Mucosa of descending colon (tissue), 3 donors: ENCODE measurements at regions not wholly inside any gene's neighbourhood (a gene's known extent, or its start where the extent isn't known, plus 50 kb on each side); places are given as distances from the start of the nearest gene placed in this dataset.
A peak's percentile ranks its signal among the peaks of the same experiment; 100 is the strongest.
"Not testable (repeated sequence)": the region's sequence is repeated elsewhere in the genome, so short reads cannot be mapped to it uniquely, and the experiment has no call there.

Experiments used
- ATAC-seq: fragments of 200-7000 bp; cut with Tn5 transposase; one replicate; pipeline ENCODE4 v1.9.1; 2020; ENCODE audit warnings: mild to moderate bottlenecking, moderate library complexity
- DNase-seq, 3 donors: peaks; one replicate each; pipeline ENCODE4 v3.0.0-alpha.2; 2020
- H3K36me3 ChIP-seq: fragments of 200-600 bp; one replicate; pipeline ENCODE4 v1.8.0; 2021; ENCODE audit warnings: low read depth, mild to moderate bottlenecking
- H3K4me1 ChIP-seq: fragments of 200-600 bp; one replicate; pipeline ENCODE4 v1.8.0; 2021; ENCODE audit warnings: low read depth, mild to moderate bottlenecking
- H3K4me3 ChIP-seq: fragments of 200-600 bp; one replicate; pipeline ENCODE4 v1.8.0; 2021; ENCODE audit warnings: mild to moderate bottlenecking
- H3K9me3 ChIP-seq: fragments of 200-600 bp; one replicate; pipeline ENCODE4 v1.8.0; 2021; ENCODE audit warnings: mild to moderate bottlenecking
- intact Hi-C, 2 donors: fragments of 100-400 bp; cut with DNase I in 1 of 2; cut with micrococcal nuclease in 1 of 2; formaldehyde crosslinking; loops; one replicate each; pipeline versions ENCODE4 v1.11.0 to v1.11.1; 2022; cut with DNase I, micrococcal nuclease
- TF ChIP-seq, protein P1 (sequence below): fragments of 200-600 bp; IDR thresholded peaks from one replicate; pipeline ENCODE4 v1.8.0; 2022; ENCODE audit warnings: antibody characterized with exemption, mild to moderate bottlenecking
- donor health status: DM: no; HTN: no; CAD: no; lungs with moderate emphysema.
- donor health status: DM: no; HTN: no; CAD: no.
- donor health status: DM: no; HTN: yes; CAD: no.

DNA sequence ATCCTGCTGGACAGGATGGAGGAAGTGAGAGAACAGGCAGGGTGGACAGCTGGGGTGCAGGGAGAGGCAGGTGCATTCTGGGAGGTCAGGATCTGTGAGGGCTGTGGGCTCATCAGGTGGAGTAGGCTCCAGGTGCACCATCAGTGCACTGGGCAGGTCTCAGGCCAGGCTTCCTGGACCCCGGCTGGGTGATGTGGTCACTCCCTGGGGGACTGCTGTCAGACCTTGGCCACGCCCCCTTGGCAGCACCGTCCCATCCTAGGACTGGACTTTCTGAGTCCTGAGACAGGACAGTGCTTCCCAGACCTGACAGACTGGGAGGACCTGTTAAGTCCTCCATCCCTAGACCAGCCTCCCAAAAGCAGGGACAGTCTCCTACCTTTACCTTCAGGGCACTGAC is 626.7 kb upstream of the DEFB115 start:
- Histone ChIP-seq H3K9me3 (no peaks in the 10 kb centered on the region), H3K4me1 (no peaks in the 10 kb centered on the region), H3K4me3 (no peak overlapping the region), H3K36me3 (no peaks in the 10 kb centered on the region)
- TF ChIP-seq, protein P1, sequence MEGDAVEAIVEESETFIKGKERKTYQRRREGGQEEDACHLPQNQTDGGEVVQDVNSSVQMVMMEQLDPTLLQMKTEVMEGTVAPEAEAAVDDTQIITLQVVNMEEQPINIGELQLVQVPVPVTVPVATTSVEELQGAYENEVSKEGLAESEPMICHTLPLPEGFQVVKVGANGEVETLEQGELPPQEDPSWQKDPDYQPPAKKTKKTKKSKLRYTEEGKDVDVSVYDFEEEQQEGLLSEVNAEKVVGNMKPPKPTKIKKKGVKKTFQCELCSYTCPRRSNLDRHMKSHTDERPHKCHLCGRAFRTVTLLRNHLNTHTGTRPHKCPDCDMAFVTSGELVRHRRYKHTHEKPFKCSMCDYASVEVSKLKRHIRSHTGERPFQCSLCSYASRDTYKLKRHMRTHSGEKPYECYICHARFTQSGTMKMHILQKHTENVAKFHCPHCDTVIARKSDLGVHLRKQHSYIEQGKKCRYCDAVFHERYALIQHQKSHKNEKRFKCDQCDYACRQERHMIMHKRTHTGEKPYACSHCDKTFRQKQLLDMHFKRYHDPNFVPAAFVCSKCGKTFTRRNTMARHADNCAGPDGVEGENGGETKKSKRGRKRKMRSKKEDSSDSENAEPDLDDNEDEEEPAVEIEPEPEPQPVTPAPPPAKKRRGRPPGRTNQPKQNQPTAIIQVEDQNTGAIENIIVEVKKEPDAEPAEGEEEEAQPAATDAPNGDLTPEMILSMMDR: no peak
- intact Hi-C loops: no loop called here
- ATAC-seq (no peak), DNase-seq (no peak)

DNA sequence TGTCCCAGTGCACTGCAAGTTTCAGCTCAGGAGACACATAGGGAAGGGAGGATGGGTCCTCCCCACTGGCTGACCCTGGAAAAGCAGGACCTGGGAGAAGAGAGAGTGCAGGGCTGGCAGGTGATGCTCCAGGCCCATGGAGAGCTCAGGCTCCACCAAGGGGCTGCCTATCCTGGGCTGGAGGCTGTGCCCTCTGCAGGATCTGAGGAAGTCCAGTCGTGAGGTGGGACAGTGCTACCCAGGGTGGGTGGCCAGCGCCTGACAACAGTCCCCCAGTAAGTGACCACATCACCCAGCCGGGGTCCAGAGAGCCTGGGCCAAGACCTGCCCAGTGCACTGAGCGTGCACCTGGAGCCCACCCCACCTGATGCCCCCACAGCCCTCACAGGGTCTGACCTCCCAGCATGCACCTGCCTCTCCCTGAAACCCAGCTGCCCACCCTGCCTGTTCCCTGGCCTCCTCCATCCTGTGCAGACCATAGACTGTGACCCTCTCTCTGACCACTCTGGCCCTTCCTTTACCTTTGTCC is 626.1 kb upstream of the DEFB115 start:
- ATAC-seq: not testable (repeated sequence)

DNA sequence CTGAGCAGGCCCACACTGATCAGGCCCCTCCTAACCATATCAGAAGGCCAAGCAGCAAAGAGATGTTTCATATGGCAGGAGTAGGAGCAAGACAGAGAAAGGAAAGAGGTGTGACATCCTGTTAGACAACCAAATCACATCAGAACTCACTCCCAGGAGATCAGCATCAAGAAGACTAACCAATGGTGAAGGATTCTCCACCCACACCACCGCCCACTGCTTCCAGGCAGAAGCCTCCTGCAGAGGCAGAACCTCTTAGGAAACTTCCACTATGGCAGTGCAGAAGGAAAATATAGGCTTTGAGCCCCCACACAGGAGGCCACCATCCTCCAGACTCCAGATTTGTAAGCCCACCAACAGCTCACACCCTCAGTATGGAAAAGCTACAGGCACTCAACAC is 624.7 kb upstream of the DEFB115 start:
- intact Hi-C loops, H3K4me3 ChIP-seq, H3K9me3 ChIP-seq, H3K4me1 ChIP-seq, ATAC-seq, DNase-seq, H3K36me3 ChIP-seq: not testable (repeated sequence)

More for the DNA sequence above, 626.1 kb upstream of the DEFB115 start:
- DNase-seq, H3K36me3 ChIP-seq, H3K4me3 ChIP-seq, H3K9me3 ChIP-seq, H3K4me1 ChIP-seq, intact Hi-C loops: not testable (repeated sequence)

DNA sequence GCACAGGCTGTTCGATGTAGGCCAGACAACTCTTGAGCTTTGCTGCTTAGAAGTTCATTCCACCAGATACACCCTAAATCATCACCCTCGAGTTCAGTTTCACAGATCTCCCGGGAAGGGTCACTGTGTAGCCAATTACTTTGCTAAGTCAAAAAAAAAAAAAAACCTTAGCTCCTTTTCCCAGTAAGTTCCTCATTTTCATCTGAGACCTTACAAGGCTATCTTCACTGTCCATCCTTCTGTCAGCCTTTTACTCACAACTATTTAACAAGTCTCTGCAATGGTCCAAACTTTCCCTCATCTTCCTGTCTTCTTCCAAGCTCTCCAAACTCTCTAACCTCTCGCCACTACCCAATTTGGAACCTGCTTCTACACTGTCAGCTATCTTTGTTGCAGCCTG is 615.9 kb upstream of the DEFB115 start:
- not testable (repeated sequence) for ATAC-seq

DNA sequence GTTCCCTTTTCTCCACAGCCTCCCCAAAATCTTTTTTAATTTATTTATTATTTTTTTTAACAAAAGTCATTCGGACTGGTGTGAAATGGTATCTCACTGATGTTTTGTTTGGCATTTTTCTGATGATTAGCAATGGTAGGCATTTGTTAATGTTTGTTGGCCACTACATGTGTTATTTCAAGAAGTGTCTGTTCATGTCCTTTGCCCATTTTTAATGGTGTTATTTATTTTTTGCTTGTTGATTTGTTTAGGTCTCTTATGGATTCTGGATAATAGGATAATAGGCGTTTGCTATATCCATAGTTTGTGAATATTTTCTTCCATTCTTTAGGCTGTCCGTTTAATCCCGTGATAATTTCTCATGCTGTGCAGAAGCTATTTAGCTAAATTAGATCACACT is 596.5 kb upstream of the DEFB115 start:
- H3K36me3 ChIP-seq, intact Hi-C loops, ATAC-seq: not testable (repeated sequence)

More for the DNA sequence above, 615.9 kb upstream of the DEFB115 start:
- H3K36me3 ChIP-seq, DNase-seq, H3K4me1 ChIP-seq, H3K4me3 ChIP-seq, intact Hi-C loops, H3K9me3 ChIP-seq: not testable (repeated sequence)

DNA sequence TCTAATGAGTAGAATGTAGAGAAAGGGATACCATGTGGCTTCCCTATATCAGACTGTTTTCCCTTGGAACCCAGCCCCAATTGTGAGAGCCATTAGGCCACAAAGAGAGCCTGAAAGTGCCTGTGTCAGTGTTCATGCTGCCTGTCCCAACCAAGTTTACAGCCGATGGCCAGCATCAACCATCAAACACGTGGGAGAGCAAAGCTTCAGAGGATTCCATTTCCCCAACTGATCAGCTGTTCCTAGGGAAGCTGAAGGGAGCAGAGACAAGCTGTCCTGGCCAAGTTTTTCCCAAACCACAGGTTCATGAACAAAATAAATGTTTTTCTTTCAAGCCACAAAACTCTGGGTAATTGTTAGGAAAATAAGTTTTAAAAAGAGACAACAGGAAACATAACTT is 589.0 kb upstream of the DEFB115 start:
- H3K9me3 ChIP-seq, ATAC-seq, H3K4me1 ChIP-seq, DNase-seq, H3K36me3 ChIP-seq, intact Hi-C loops, H3K4me3 ChIP-seq: not testable (repeated sequence)

More for the DNA sequence above, 596.5 kb upstream of the DEFB115 start:
- not testable (repeated sequence) for H3K4me1 ChIP-seq, H3K4me3 ChIP-seq, H3K9me3 ChIP-seq, DNase-seq

DNA sequence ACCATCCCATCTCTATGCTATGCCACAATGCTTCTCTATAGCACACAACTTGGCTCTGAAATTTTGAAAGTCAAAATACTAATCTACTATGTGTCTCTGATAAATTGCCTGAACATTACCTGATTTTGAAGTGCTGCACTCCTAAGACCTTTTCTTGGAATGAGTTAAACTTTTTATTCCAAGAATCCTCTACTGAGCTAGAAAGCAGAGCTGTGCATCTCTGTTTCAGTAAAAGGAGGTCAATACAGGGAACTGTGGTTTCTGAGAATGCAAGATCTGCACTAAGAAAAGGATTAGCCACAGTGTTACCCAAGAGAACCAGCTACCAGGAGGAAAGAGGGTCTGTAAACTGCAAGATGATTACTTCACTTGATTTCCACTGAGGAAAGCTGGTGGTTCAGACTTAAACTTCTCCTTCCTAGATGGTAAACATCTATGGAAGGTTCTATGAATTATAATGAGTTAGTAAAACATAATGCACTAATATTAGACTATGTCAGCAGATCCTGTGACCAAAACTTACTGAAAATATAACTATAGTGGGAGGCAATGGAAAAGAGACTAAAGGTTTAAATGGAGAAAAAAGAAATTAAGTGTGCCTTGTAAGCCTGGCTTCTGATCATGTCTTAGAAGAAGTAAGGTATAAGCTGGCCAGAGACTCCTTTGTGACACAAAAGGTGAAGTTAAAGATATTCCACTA is 588.0 kb upstream of the DEFB115 start:
- H3K9me3 ChIP-seq, H3K4me1 ChIP-seq, intact Hi-C loops, H3K36me3 ChIP-seq, H3K4me3 ChIP-seq, DNase-seq, ATAC-seq: not testable (repeated sequence)

DNA sequence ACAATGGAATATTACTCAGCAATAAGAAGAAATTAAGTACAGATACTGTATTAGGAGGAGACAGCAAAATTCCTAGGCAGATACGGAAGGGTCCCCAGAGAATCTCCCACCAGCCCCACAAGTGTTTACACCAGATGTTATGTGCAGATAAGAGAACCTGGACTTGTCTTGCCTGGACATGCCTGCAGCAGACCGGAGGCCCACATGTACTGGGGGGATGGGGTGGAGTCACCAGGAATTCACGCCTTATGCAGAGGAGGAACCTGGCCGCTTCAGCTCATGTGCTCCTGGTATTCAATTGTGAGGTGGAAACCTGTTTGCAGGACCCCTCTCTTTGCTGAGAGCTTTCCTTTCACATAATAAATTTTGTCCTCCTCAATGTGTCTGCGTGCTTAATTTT is 586.3 kb upstream of the DEFB115 start:
- ATAC-seq, DNase-seq, H3K36me3 ChIP-seq, H3K4me3 ChIP-seq, H3K9me3 ChIP-seq, H3K4me1 ChIP-seq, intact Hi-C loops: not testable (repeated sequence)

DNA sequence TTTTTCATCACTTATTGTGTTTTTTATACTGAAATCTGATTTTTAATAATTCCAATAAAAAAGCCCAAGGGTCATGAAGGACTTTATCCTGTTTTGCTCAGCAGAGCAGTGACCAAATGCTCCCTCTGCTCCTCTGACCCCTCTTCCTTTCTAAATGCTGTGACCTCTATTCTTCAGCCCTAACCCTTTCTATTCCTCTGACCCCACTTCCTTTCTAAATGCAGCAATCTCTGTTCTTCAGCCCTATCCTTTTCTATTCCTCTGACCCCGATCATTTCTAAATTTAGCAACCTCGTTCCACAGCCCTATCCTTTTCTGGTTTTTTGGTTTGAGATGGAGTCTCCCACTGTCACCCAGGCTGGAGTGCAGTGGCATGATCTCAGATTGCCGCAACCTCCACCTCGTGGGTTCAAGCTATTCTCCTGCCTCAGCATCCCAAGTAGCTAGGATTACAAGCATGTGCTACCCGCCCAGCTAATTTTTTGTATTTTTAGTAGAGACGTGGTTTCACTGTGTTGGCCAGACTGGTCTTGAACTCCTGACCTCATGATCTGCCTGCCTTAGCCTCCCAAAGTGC is 581.4 kb upstream of the DEFB115 start:
- H3K36me3 ChIP-seq, DNase-seq, ATAC-seq, H3K4me1 ChIP-seq, H3K9me3 ChIP-seq, H3K4me3 ChIP-seq, intact Hi-C loops: not testable (repeated sequence)

DNA sequence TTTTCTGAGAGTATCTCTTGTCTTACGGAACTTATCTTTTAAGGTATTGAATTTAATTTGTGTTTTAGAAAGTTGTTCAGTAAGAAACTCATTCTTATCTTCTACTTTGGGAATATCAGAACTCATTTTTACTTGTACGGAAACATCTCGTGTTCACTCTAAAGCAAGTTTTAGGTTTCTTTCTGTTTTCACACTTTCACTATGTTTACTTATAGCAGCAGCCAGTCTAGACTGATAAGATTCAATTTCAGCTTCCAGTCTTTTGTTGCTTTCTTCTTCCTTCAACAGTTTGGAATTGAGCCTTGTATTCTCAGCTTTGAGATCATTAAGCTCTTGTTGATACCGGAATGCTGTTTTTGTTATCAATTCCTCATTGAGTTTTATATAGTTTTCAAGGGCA is 575.2 kb upstream of the DEFB115 start:
- H3K9me3 ChIP-seq, ATAC-seq, H3K4me3 ChIP-seq, intact Hi-C loops, DNase-seq, H3K4me1 ChIP-seq, H3K36me3 ChIP-seq: not testable (repeated sequence)

DNA sequence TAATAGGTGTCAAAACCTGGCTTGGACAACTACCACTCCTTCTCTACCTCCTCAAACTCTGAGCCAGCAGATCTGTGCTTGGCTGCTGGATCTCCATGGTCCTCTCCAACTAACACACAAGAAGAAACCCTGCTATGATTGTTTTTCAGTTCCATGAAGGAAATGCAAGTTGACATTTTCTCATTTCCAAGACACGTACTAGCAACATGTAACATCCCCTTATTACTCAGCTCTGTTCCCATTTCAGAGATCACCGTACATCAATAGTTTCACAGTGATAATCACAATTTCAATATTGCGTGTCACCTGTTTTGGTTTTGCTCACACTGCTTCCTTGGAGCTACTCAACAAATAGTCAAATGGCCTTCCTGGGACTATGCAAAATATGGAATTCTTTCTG is 544.6 kb upstream of the DEFB115 start:
- H3K36me3 ChIP-seq, H3K4me1 ChIP-seq, H3K9me3 ChIP-seq, ATAC-seq, H3K4me3 ChIP-seq, DNase-seq, intact Hi-C loops: not testable (repeated sequence)

DNA sequence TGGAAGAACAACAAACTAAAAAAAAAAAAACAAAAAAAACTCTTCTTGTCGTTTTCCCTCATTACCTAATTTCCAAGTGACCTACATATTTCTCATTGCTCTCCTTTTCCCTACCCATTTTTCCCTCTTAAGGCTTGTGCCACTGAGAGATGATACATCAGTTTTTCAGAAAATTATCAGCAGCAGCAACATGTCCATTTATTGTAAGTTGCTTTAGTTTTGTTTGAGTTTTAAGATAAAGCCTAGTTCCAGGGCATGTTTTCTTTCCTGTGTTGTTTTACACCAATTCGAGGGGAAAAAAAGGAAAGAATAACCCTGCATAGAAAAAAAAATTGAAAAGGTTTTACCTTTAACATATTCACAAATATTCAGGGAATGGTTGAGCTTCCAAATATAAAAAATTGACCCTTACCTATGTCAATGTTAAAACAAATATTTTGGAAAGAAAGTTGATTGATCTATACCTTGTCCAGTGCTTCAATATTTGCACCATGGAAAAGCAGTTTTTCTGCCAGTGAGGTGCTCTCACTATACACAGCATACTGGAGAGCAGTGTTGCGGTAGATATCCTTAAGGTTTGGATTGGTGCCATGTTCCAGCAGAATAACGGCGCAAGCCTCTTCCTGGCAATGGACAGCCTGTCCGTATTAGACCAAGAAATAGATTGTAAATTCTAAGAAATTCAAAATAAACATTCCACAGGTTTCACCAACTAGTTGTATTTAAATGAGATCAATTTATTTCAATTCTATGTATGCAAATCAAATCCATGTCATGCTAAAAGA is 537.9 kb upstream of the DEFB115 start:
- not testable (repeated sequence) for H3K9me3 ChIP-seq

DNA sequence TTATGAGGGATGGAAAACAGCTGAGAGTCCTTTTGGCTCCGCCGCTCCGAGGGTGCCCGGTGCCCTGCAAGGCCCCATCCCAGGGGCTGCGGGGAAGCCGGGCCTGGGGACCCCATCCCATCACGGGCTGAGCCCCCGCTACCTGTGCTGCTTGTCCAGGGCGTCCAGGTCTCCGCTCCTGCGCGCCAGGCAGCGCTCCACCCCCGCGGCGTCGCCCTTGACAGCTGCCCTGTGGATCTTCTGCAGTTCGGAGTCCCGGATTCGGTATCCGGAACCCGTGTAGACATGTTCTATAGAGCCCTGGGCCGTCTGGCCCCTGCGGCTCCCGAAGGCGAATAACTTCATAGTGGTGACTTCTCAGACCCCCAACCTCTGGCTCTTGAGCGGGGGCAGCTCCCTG is 534.0 kb upstream of the DEFB115 start:
- H3K9me3 ChIP-seq: not testable (repeated sequence)

More for the DNA sequence above, 537.9 kb upstream of the DEFB115 start:
- H3K36me3 ChIP-seq, intact Hi-C loops, DNase-seq, H3K4me1 ChIP-seq, ATAC-seq, H3K4me3 ChIP-seq: not testable (repeated sequence)

More for the DNA sequence above, 534.0 kb upstream of the DEFB115 start:
- DNase-seq: peak; percentile 10 to 61 (median 32)
- ATAC-seq, H3K4me1 ChIP-seq, H3K4me3 ChIP-seq, H3K36me3 ChIP-seq, intact Hi-C loops: not testable (repeated sequence)
